ENCODE measurements at regions not wholly inside any gene's neighbourhood (a gene's known extent, or its start where the extent isn't known, plus 50 kb on each side); places are given as distances from the start of the nearest gene placed in this dataset.

DNA sequence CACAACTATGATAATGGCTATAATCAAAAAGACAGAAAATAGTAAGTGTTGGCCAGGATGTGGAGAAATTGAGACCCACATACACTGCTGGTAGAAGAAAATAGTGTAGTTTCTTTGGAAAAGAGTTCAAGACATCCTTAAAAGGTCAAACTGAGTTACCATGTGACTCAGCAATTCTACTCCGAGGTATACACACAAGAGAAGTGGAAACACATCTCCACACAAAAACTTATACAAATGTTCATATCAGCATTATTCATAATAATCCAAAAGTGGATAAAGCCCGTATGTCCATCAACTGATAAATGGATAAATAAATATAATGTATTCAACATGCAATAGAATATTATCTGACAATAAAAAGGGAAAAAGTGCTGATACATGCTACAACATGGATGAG is 532.2 kb downstream of the NR2F1-AS1 start:
- ATAC-seq (ENCODE audit: low read depth) (no peak), DNase-seq (no peak)
- Histone ChIP-seq H3K9ac (ENCODE audit: low read length) (no peak overlapping the region), H2AFZ (ENCODE audit: insufficient read depth, low read depth, low read length, poor library complexity, severe bottlenecking) (no peak overlapping the region), H3K4me3 (ENCODE audit: control extremely low read depth in 1 of 5, extremely low read depth in 1 of 5, insufficient read depth in 1 of 5, low read depth in 2 of 5, low read length in 4 of 5) (no peak overlapping the region), H3K27me3 (replicated peaks in 1 of 4; ENCODE audit: control extremely low read depth in 1 of 4, control insufficient read depth in 3 of 4, insufficient read depth in 4 of 4, low read length in 3 of 4) (no peaks in the 10 kb centered on the region), H3K4me2 (replicated peaks; ENCODE audit: low read depth, low read length, poor library complexity, severe bottlenecking) (no peak overlapping the region), H3K27ac (ENCODE audit: low read length in 2 of 2) (no peak overlapping the region), H4K20me1 (ENCODE audit: control insufficient read depth, insufficient read depth, low read length, poor library complexity, severe bottlenecking) (no peaks in the 10 kb centered on the region), H3K9me3 (ENCODE audit: control extremely low read depth in 1 of 3, control insufficient read depth in 2 of 3, insufficient read depth in 1 of 3, low read length in 2 of 3) (peaks cover 0 to 3% (median 0%) of the 10 kb centered on the region in 3 donors), H3K36me3 (replicated peaks in 1 of 2; ENCODE audit: control extremely low read depth in 1 of 2, control insufficient read depth in 1 of 2, extremely low read depth in 1 of 2, insufficient read depth in 2 of 2, low read length in 1 of 2) (no peaks in the 10 kb centered on the region), H3K4me1 (ENCODE audit: control insufficient read depth in 2 of 2, insufficient read depth in 2 of 2, low read length in 2 of 2) (no peaks in the 10 kb centered on the region), H3K79me2 (ENCODE audit: control insufficient read depth, insufficient read depth, low read length) (no peaks in the 10 kb centered on the region)
- ChIA-PET CTCF (no interaction called here), POLR2A (no interaction called here)
- no peaks in the 10 kb centered on the region for H3K9me3 Mint-ChIP-seq (ENCODE audit: insufficient read depth)
- H3K27me3 Mint-ChIP-seq: no peaks in the 10 kb centered on the region
- no peak for TF ChIP-seq EZH2 (IDR thresholded peaks at IDR 0.05; ENCODE audit: borderline replicate concordance, insufficient read depth, low read depth, low read length, poor library complexity, severe bottlenecking)
- TF ChIP-seq, protein P1, sequence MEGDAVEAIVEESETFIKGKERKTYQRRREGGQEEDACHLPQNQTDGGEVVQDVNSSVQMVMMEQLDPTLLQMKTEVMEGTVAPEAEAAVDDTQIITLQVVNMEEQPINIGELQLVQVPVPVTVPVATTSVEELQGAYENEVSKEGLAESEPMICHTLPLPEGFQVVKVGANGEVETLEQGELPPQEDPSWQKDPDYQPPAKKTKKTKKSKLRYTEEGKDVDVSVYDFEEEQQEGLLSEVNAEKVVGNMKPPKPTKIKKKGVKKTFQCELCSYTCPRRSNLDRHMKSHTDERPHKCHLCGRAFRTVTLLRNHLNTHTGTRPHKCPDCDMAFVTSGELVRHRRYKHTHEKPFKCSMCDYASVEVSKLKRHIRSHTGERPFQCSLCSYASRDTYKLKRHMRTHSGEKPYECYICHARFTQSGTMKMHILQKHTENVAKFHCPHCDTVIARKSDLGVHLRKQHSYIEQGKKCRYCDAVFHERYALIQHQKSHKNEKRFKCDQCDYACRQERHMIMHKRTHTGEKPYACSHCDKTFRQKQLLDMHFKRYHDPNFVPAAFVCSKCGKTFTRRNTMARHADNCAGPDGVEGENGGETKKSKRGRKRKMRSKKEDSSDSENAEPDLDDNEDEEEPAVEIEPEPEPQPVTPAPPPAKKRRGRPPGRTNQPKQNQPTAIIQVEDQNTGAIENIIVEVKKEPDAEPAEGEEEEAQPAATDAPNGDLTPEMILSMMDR (IDR thresholded peaks at IDR 0.05): no peak
- intact Hi-C loops (cut with micrococcal nuclease): no loop called here
- no CpG with 5 or more reads among the region's 2 CpGs for WGBS (ENCODE audit: insufficient coverage)
- no peak overlapping the region for H3K4me3 Mint-ChIP-seq
- no peak overlapping the region for H3K27ac Mint-ChIP-seq
- H3K4me1 Mint-ChIP-seq: no peaks in the 10 kb centered on the region

DNA sequence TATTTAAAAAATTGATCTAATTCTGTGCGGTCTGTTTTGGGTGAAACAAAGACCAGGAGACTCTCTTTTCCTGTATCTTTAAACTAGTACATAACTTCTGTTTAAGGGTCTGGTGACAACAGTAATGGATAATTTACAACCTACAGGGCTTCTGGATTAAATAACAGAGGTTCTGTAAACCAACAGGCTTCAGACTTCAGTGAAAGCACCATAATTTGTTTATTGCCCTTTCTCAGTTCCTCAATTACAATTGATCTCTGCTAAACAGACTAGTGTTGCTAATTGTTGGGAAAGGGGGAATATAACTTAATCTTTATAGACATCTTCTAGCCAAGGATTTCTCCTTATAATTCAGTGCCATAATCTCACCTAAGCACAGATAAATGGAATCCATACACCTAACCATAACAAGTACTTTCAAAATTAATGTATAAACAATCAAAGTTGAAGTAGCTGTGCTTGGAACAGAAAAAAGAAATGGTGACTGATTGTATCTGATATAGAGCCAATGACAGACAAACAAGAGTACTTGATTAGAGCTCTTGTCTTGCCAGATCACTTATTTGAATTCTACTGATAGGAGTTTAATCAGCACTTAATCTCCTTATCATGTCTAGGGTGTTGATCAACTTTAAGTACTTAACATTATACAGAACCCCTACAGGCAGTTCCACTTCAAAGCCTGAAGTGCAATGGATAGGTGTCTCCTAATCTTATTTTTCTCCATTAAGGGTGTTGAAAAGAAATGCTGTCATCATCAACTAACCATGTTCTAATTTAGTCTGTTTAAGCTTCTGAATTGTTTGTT is 536.0 kb downstream of the NR2F1-AS1 start:
- Mint-ChIP-seq H3K4me1 (no peaks in the 10 kb centered on the region), H3K27ac (no peak overlapping the region), H3K27me3 (no peaks in the 10 kb centered on the region), H3K9me3 (ENCODE audit: insufficient read depth) (no peaks in the 10 kb centered on the region), H3K4me3 (no peak overlapping the region)
- no CpG with 5 or more reads among the region's 1 CpG for WGBS (ENCODE audit: insufficient coverage)
- DNase-seq (no peak), ATAC-seq (ENCODE audit: low read depth) (no peak)
- Histone ChIP-seq H3K4me2 (replicated peaks; ENCODE audit: low read depth, low read length, poor library complexity, severe bottlenecking) (no peak overlapping the region), H3K27me3 (replicated peaks in 1 of 4; ENCODE audit: control extremely low read depth in 1 of 4, control insufficient read depth in 3 of 4, insufficient read depth in 4 of 4, low read length in 3 of 4) (no peaks in the 10 kb centered on the region), H3K9me3 (ENCODE audit: control extremely low read depth in 1 of 3, control insufficient read depth in 2 of 3, insufficient read depth in 1 of 3, low read length in 2 of 3) (peaks cover 0 to 3% (median 0%) of the 10 kb centered on the region in 3 donors), H2AFZ (ENCODE audit: insufficient read depth, low read depth, low read length, poor library complexity, severe bottlenecking) (no peak overlapping the region), H3K9ac (ENCODE audit: low read length) (no peak overlapping the region), H3K4me3 (ENCODE audit: control extremely low read depth in 1 of 5, extremely low read depth in 1 of 5, insufficient read depth in 1 of 5, low read depth in 2 of 5, low read length in 4 of 5) (no peak overlapping the region), H4K20me1 (ENCODE audit: control insufficient read depth, insufficient read depth, low read length, poor library complexity, severe bottlenecking) (no peaks in the 10 kb centered on the region), H3K4me1 (ENCODE audit: control insufficient read depth in 2 of 2, insufficient read depth in 2 of 2, low read length in 2 of 2) (no peaks in the 10 kb centered on the region), H3K79me2 (ENCODE audit: control insufficient read depth, insufficient read depth, low read length) (no peaks in the 10 kb centered on the region), H3K27ac (ENCODE audit: low read length in 2 of 2) (no peak overlapping the region), H3K36me3 (replicated peaks in 1 of 2; ENCODE audit: control extremely low read depth in 1 of 2, control insufficient read depth in 1 of 2, extremely low read depth in 1 of 2, insufficient read depth in 2 of 2, low read length in 1 of 2) (no peaks in the 10 kb centered on the region)
- no peak for TF ChIP-seq EZH2 (IDR thresholded peaks at IDR 0.05; ENCODE audit: borderline replicate concordance, insufficient read depth, low read depth, low read length, poor library complexity, severe bottlenecking)
- TF ChIP-seq, protein P1 (IDR thresholded peaks at IDR 0.05): no peak
- CTCF ChIA-PET: interaction anchor here (0.6 kb wide), 1 partner anchor 355 kb away, joined by 3 read pairs; no protein-coding TSS in a partner anchor
- intact Hi-C loops (cut with micrococcal nuclease): no loop called here
- POLR2A ChIA-PET: no interaction called here

All from B cell (primary cell).